GM12872 (cell line): ENCODE measurements at regions not wholly inside any gene's neighbourhood (a gene's known extent, or its start where the extent isn't known, plus 50 kb on each side); places are given as distances from the start of the nearest gene placed in this dataset.

Experiments
- CTCF ChIP-seq: IDR thresholded peaks from 3 replicates; pipeline ENCODE4 v1.5.1; 2011; ENCODE audit warnings: low read depth, mild to moderate bottlenecking, low read length, moderate library complexity; ENCODE audit not compliant: insufficient read depth

DNA sequence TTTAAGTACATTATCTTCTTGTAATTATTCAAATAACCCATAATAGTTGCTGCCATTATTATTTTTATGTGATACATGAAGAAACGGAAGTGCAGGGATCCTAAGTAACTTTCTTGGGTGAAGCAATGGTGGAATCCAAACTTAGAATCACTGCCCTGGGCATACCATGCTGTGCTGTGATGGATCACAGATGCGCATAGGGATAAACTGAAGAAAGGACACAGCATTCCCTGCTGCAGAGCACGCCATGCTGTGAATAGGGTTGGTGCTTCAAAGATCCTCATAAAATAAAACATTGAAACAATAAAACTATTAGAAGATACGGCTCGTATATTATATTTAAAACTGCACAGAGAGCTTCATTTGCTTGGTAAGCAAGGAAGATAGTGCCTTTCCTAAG lies 211.7 kb upstream of the ADAMTS16 start:
- no peak for TF ChIP-seq CTCF

GRCh38 chr5:4929092-4929655 lies 211.0 kb upstream of the ADAMTS16 start:
- no peak for TF ChIP-seq CTCF

DNA sequence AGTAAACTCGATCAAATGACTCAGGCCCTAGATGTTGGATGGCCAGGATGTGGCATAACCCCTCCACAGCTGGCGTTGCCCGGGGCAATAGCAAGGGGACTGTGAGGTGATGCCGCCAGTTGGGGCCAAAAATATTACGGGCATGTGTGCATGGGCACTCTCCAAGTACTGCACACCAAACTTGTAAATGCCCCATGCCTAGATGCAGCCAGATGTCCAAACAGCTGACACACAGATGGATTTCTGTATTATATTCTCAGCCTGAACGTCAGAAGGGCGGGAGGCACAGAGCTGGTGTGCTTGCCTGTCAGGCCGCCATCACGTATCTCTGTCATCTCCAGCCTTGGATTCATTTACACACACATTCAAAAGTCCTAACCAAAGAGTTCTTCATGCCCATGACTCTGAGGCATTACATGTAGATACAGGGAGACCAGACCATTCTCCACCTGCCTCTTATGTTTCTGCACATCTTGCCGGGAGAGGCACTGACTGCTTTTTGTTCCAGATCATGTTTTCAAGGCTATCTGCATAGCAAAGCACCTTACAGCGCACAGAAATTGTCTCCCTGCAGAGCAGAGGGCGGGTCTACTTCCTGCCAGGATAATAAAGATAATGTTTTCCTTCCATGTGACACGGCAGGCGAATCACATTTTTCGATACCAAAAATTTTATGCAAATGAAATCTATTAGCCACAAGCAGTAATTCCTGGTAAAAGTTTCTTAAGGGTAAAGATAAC lies 200.9 kb upstream of the ADAMTS16 start:
- no peak for TF ChIP-seq CTCF

DNA sequence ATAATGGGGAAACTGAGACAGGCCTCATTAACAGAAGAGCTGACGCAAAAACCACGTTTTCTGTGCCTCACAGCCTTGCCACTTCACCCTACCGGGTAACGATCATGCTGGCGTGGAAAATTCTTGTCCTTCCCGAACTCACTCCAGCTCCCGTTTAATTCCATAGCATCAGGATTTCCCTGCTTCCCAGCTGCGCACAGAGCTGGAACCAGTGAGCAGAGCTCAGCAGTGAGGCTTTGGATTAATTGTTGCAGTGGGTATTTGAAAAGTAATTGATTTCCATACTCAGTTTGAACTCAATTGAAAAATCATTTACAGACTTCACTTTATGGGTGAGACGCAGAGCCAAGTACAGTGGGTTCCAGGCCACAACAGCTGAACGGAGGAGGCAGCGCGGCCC lies 199.0 kb upstream of the ADAMTS16 start:
- TF ChIP-seq CTCF, result no peak

- peak; percentile 87 for TF ChIP-seq CTCF
Measured at GRCh38 chr5:4941957-4942830, 197.9 kb upstream of the ADAMTS16 start.

GRCh38 chr5:4942831-4943178 lies 197.3 kb upstream of the ADAMTS16 start:
- no peak for TF ChIP-seq CTCF

- no peak for TF ChIP-seq CTCF
Measured at GRCh38 chr5:4945296-4945695, 194.8 kb upstream of the ADAMTS16 start.
